IMR-90 (cell line): ENCODE measurements at regions not wholly inside any gene's neighbourhood (a gene's known extent, or its start where the extent isn't known, plus 50 kb on each side); places are given as distances from the start of the nearest gene placed in this dataset.

Experiments used
- ATAC-seq: fragments of 200-7000 bp; cut with Tn5 transposase; 2 replicates; pipeline ENCODE4 v1.9.1; 2020; ENCODE audit warnings: low read depth, mild to moderate bottlenecking, moderate library complexity
- BruUV-seq: library from RNA; stranded (reverse); fragments of 400-500 nt; replicated peaks from 2 replicates; lab custom pipeline; 2021; lab: Mats Ljungman, UMichigan
- CTCF ChIA-PET: fragments of 300-600 bp; formaldehyde crosslinking; extraction: SDS; loops from one replicate; lab custom pipeline; 2021; ENCODE audit warnings: antibody characterized with exemption; lab: Yijun Ruan, JAX
- POLR2A ChIA-PET: fragments of 300-600 bp; sonication (Branson Sonifier 250); formaldehyde crosslinking; loops from one replicate; lab custom pipeline; 2022; ENCODE audit warnings: antibody characterized with exemption; ENCODE audit not compliant: unreplicated experiment; lab: Charles Lee
- DNase-seq: peaks from one replicate; pipeline ENCODE4 v3.0.0; 2013
- H2AFZ ChIP-seq: replicated peaks from 2 replicates; pipeline ENCODE3; 2013; ENCODE audit warnings: low read length, mild to moderate bottlenecking; ENCODE audit not compliant: poor library complexity
- H2AK5ac ChIP-seq: 2 replicates; pipeline ENCODE4 v1.6.1; 2013; ENCODE audit warnings: low read depth, low read length, inconsistent platforms
- H2AK9ac ChIP-seq: replicated peaks from 2 replicates; pipeline ENCODE3; 2013; ENCODE audit warnings: mild to moderate bottlenecking, low read depth, low read length, moderate library complexity; ENCODE audit not compliant: poor library complexity
- H2BK120ac ChIP-seq: 2 replicates; pipeline ENCODE4 v1.6.1; 2013; ENCODE audit warnings: low read depth, low read length, inconsistent platforms
- H2BK15ac ChIP-seq: 3 replicates; pipeline ENCODE4 v1.6.1; 2013; ENCODE audit warnings: low read depth, low read length, inconsistent platforms
- H2BK20ac ChIP-seq: 2 replicates; pipeline ENCODE4 v1.6.1; 2013; ENCODE audit warnings: low read depth, mild to moderate bottlenecking, inconsistent platforms, low read length, moderate library complexity
- H2BK5ac ChIP-seq: 2 replicates; pipeline ENCODE4 v1.6.1; 2013; ENCODE audit warnings: mild to moderate bottlenecking, low read depth, low read length, inconsistent platforms; ENCODE audit not compliant: poor library complexity, severe bottlenecking
- H3K14ac ChIP-seq: replicated peaks from 2 replicates; pipeline ENCODE4 v1.6.1; 2013; ENCODE audit warnings: low read depth, low read length, inconsistent platforms
- H3K18ac ChIP-seq: 2 replicates; pipeline ENCODE4 v1.6.1; 2013; ENCODE audit warnings: low read depth, low read length, control low read depth
- H3K23ac ChIP-seq: 2 replicates; pipeline ENCODE4 v1.6.1; 2013; ENCODE audit warnings: low read depth, low read length, inconsistent platforms
- H3K27ac ChIP-seq: 2 replicates; pipeline ENCODE4 v1.5.1; 2013; ENCODE audit warnings: mild to moderate bottlenecking, control low read depth, low read length; ENCODE audit not compliant: insufficient read depth
- H3K27me3 ChIP-seq: 2 replicates; pipeline ENCODE4 v1.6.1; 2013; ENCODE audit warnings: low read length; ENCODE audit not compliant: control insufficient read depth, insufficient read depth
- H3K36me3 ChIP-seq: 2 replicates; pipeline ENCODE4 v1.6.1; 2013; ENCODE audit warnings: low read length, mixed read lengths; ENCODE audit not compliant: control insufficient read depth, insufficient read depth
- H3K4ac ChIP-seq: 2 replicates; pipeline ENCODE4 v1.6.1; 2013; ENCODE audit warnings: low read depth, low read length, inconsistent platforms
- H3K4me1 ChIP-seq: 2 replicates; pipeline ENCODE4 v1.6.1; 2013; ENCODE audit warnings: low read length, mixed read lengths; ENCODE audit not compliant: control insufficient read depth, insufficient read depth
- H3K4me2 ChIP-seq: 2 replicates; pipeline ENCODE4 v1.6.1; 2013; ENCODE audit warnings: low read depth, mild to moderate bottlenecking, control low read depth, low read length, moderate library complexity
- H3K4me3 ChIP-seq: 2 replicates; pipeline ENCODE4 v1.5.1; 2013; ENCODE audit warnings: low read depth, mild to moderate bottlenecking, control low read depth, low read length, moderate library complexity; ENCODE audit not compliant: insufficient read depth
- H3K56ac ChIP-seq: 2 replicates; pipeline ENCODE4 v1.6.1; 2013; ENCODE audit warnings: low read length, inconsistent platforms; ENCODE audit not compliant: insufficient read depth; ENCODE audit errors: extremely low read depth
- H3K79me1 ChIP-seq, 2 experiments: 2 replicates each; pipeline ENCODE4 v1.6.1; 2013; ENCODE audit warnings: low read length in 2 of 2, inconsistent platforms in 1 of 2, low read depth in 1 of 2
- H3K9ac ChIP-seq: 2 replicates; pipeline ENCODE4 v1.6.1; 2013; ENCODE audit warnings: low read depth, low read length, control low read depth
- H3K9me1 ChIP-seq: 2 replicates; pipeline ENCODE4 v1.6.1; 2013; ENCODE audit warnings: low read length, inconsistent platforms; ENCODE audit not compliant: insufficient read depth
- H3K9me3 ChIP-seq: 2 replicates; pipeline ENCODE4 v1.6.1; 2013; ENCODE audit warnings: low read length; ENCODE audit not compliant: control insufficient read depth, insufficient read depth
- H4K20me1 ChIP-seq: 2 replicates; pipeline ENCODE4 v1.6.1; 2013; ENCODE audit warnings: low read length, inconsistent platforms; ENCODE audit not compliant: insufficient read depth
- H4K5ac ChIP-seq: 2 replicates; pipeline ENCODE4 v1.6.1; 2013; ENCODE audit warnings: mild to moderate bottlenecking, low read depth, low read length, control low read depth
- H4K8ac ChIP-seq, 2 experiments: 2 replicates each; pipeline ENCODE4 v1.6.1; 2013; ENCODE audit warnings: low read depth in 2 of 2, low read length in 2 of 2, control low read depth in 1 of 2, inconsistent platforms in 1 of 2
- H4K91ac ChIP-seq: 2 replicates; pipeline ENCODE4 v1.6.1; 2013; ENCODE audit warnings: low read depth, low read length, inconsistent platforms; ENCODE audit not compliant: insufficient read depth
- CEBPB ChIP-seq: IDR thresholded peaks from 2 replicates; pipeline ENCODE4 v1.6.1; 2012; ENCODE audit warnings: low read depth, low read length, improper control_type of control experiment
- FOS ChIP-seq: fragments of 150-350 bp; IDR thresholded peaks from 2 replicates; pipeline ENCODE4 v1.6.1; 2016; ENCODE audit warnings: low read depth, low read length
- MAFK ChIP-seq: IDR thresholded peaks from 2 replicates; pipeline ENCODE4 v1.6.1; 2012; ENCODE audit warnings: low read depth, low read length, improper control_type of control experiment
- MXI1 ChIP-seq: IDR thresholded peaks from 2 replicates; pipeline ENCODE4 v1.6.1; 2012; ENCODE audit warnings: low read depth, mild to moderate bottlenecking, low read length, moderate library complexity, borderline replicate concordance
- POLR2A ChIP-seq: IDR thresholded peaks from 2 replicates; pipeline ENCODE4 v1.6.1; 2012; ENCODE audit warnings: mild to moderate bottlenecking, low read depth, low read length
- RCOR1 ChIP-seq: IDR thresholded peaks from 2 replicates; pipeline ENCODE4 v1.6.1; 2012; ENCODE audit warnings: mild to moderate bottlenecking, low read length, improper control_type of control experiment; ENCODE audit not compliant: insufficient replicate concordance
- SMC3 ChIP-seq: fragments of 150-350 bp; IDR thresholded peaks from 2 replicates; pipeline ENCODE4 v1.6.1; 2016; ENCODE audit warnings: low read depth, mild to moderate bottlenecking, antibody characterized with exemption, low read length, moderate library complexity
- dilution Hi-C: fragments of 300-500 bp; cut with HindIII; formaldehyde crosslinking; loops from one replicate; pipeline ENCODE4 v1.14.3; 2018; ENCODE audit warnings: low sequenced_read_pairs; ENCODE audit not compliant: unreplicated experiment
- in situ Hi-C: fragments of 300-500 bp; cut with MboI; formaldehyde crosslinking; loops from 3 replicates; pipeline ENCODE4 v1.14.3; 2019; ENCODE audit warnings: low sequenced_read_pairs, inconsistent platforms, mixed read lengths
- intact Hi-C: fragments of 100-400 bp; cut with micrococcal nuclease; formaldehyde crosslinking; loops from 2 replicates; pipeline ENCODE4 v1.10.0; 2022
- TF ChIP-seq, protein P1 (sequence below): conservative IDR thresholded peaks from 2 replicates; pipeline ENCODE4 v1.5.1; 2012; ENCODE audit warnings: mild to moderate bottlenecking, low read depth, low read length, improper control_type of control experiment

DNA sequence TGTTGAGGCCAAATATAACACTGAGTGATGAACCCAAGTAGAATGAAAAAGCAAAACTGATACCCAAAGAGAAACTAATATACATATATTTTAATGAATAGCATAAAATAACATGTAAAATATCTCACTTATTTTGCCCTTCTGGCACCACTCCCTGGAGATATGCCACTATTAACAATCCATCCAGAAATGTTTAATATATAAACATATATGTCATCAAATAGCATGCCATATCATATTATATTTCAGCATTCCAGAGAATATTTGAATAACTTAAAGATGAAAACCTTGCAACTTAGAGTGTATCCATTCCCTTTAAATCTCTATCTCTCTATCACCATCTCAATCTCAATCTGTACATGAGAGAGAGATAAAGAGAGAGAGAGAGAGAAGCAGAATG, 1073.3 kb upstream of the RAG2 start:
- in situ Hi-C loops: no loop called here
- H4K20me1 ChIP-seq: no peaks in the 10 kb centered on the region
- no peak overlapping the region for H2AK9ac ChIP-seq
- no peak overlapping the region for H2AK5ac ChIP-seq
- no TSS peak for BruUV-seq
- no peak overlapping the region for H3K4ac ChIP-seq
- no peaks in the 10 kb centered on the region for H3K36me3 ChIP-seq
- no peak overlapping the region for H2BK15ac ChIP-seq
- no peak overlapping the region for H2BK5ac ChIP-seq
- no peak for DNase-seq
- intact Hi-C loops: no loop called here
- no peaks in the 10 kb centered on the region for H3K27me3 ChIP-seq
- no peak overlapping the region for H4K91ac ChIP-seq
- no peak overlapping the region for H3K56ac ChIP-seq
- no peaks in the 10 kb centered on the region for H3K79me1 ChIP-seq
- H3K9ac ChIP-seq: no peak overlapping the region
- ChIA-PET CTCF (no interaction called here), POLR2A (no interaction called here)
- no peak overlapping the region for H3K4me2 ChIP-seq
- H3K14ac ChIP-seq: no peak overlapping the region
- H3K27ac ChIP-seq: no peak overlapping the region
- H3K4me1 ChIP-seq: no peaks in the 10 kb centered on the region
- dilution Hi-C loops: no loop called here
- no peak overlapping the region for H2BK120ac ChIP-seq
- TF ChIP-seq MXI1 (no peak), MAFK (no peak), SMC3 (no peak), CEBPB (no peak), POLR2A (no peak), FOS (no peak), RCOR1 (no peak)
- TF ChIP-seq, protein P1, sequence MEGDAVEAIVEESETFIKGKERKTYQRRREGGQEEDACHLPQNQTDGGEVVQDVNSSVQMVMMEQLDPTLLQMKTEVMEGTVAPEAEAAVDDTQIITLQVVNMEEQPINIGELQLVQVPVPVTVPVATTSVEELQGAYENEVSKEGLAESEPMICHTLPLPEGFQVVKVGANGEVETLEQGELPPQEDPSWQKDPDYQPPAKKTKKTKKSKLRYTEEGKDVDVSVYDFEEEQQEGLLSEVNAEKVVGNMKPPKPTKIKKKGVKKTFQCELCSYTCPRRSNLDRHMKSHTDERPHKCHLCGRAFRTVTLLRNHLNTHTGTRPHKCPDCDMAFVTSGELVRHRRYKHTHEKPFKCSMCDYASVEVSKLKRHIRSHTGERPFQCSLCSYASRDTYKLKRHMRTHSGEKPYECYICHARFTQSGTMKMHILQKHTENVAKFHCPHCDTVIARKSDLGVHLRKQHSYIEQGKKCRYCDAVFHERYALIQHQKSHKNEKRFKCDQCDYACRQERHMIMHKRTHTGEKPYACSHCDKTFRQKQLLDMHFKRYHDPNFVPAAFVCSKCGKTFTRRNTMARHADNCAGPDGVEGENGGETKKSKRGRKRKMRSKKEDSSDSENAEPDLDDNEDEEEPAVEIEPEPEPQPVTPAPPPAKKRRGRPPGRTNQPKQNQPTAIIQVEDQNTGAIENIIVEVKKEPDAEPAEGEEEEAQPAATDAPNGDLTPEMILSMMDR: no peak
- no peak overlapping the region for H4K5ac ChIP-seq
- ATAC-seq: no peak
- no peak overlapping the region for H3K18ac ChIP-seq
- no peaks in the 10 kb centered on the region for H3K9me1 ChIP-seq
- no peaks in the 10 kb centered on the region for H3K9me3 ChIP-seq
- H4K8ac ChIP-seq: no peak overlapping the region
- no peak overlapping the region for H2BK20ac ChIP-seq
- H3K23ac ChIP-seq: no peak overlapping the region
- no peak overlapping the region for H2AFZ ChIP-seq
- no peak overlapping the region for H3K4me3 ChIP-seq
